ENCODE measurements at regions not wholly inside any gene's neighbourhood (a gene's known extent, or its start where the extent isn't known, plus 50 kb on each side); places are given as distances from the start of the nearest gene placed in this dataset.

DNA sequence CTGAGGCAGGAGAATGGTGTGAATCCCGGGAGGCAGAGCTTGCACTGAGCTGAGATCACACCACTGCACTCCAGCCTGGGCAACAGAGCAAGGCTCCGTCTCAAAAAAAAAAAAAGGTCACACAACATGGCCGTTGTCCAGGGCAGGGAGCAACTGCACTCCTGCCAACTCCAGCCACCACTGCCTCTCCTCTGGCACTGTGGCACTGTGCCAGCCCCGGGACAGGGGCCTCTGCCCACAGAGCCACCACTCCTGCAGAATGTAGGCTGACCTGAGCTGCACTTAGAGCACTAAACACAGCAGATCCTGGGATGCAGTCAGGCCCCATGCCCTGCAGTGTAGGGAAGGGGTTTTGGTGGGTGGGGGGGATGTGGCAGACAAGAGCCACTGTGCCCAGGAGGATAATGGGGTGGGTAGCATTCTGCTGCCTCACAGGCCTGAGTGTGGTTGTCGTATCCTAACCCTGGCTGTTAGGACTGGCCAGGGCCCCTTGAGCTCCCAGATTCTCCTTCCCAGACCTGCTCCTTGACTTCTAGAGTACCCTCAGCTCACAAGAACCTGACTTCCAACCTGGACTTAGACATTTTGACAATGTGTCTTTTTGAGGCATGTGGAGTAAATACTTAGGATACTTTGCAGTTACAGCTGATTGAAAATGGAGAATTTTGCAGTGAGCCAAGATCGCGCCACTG is 69.4 kb upstream of the SH3RF3 start:
- Histone ChIP-seq H3K9me3 (replicated peaks; ENCODE audit: control insufficient read depth, insufficient read depth, low read length) (no peaks in the 10 kb centered on the region), H3K27ac (ENCODE audit: insufficient read depth, low read depth, low read length) (no peak overlapping the region), H3K27me3 (ENCODE audit: control insufficient read depth in 2 of 2, insufficient read depth in 2 of 2, low read length in 2 of 2) (peaks cover 20 to 23% of the 10 kb centered on the region in 2 experiments), H3K4me3 (replicated peaks in 1 of 3; ENCODE audit: insufficient read depth in 1 of 3, low read depth in 1 of 3, low read length in 3 of 3) (no peak overlapping the region), H3K4me1 (ENCODE audit: control insufficient read depth, extremely low read depth, insufficient read depth, low read length) (no peaks in the 10 kb centered on the region), H3K4me2 (ENCODE audit: insufficient read depth, low read length) (no peak overlapping the region), H3K36me3 (ENCODE audit: control insufficient read depth in 2 of 2, extremely low read depth in 1 of 2, insufficient read depth in 2 of 2, low read length in 2 of 2) (no peaks in the 10 kb centered on the region), H3K9ac (replicated peaks; ENCODE audit: extremely low read depth, insufficient read depth, low read length) (no peak overlapping the region), H3K79me2 (ENCODE audit: control insufficient read depth, insufficient read depth, low read length) (no peaks in the 10 kb centered on the region), H3K9me1 (replicated peaks; ENCODE audit: control insufficient read depth, extremely low read depth, insufficient read depth, low read length) (no peaks in the 10 kb centered on the region), H2AFZ (ENCODE audit: low read depth, low read length) (no peak overlapping the region), H4K20me1 (replicated peaks; ENCODE audit: control insufficient read depth, extremely low read depth, insufficient read depth, low read length) (no peaks in the 10 kb centered on the region)
- POLR2A ChIA-PET, result no interaction called here
- dilution Hi-C loops (cut with MboI; ENCODE audit: extremely low pct_ligation_motif_present, low sequenced_read_pairs), result no loop called here
- DNase-seq (ENCODE audit: low read depth, low spot score) (no peak), FAIRE-seq (no peak)
- no TSS peak for BruUV-seq (replicated peaks)
- CTCF ChIA-PET, result interaction anchor here (1.0 to 1.2 kb wide), 2 partner anchors 11 to 451 kb away, joined by 3 read pairs; no protein-coding TSS in a partner anchor
- TF ChIP-seq, protein P1, sequence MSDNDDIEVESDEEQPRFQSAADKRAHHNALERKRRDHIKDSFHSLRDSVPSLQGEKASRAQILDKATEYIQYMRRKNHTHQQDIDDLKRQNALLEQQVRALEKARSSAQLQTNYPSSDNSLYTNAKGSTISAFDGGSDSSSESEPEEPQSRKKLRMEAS (IDR thresholded peaks at IDR 0.05; ENCODE audit: insufficient read depth, insufficient read length), result no peak
- TF ChIP-seq POLR2AphosphoS5 (IDR thresholded peaks at IDR 0.05; ENCODE audit: insufficient read depth, low read depth, low read length), result no peak
- no peak for TF ChIP-seq FOS (IDR thresholded peaks at IDR 0.05; ENCODE audit: borderline replicate concordance, insufficient read depth, low read length)
- TF ChIP-seq EZH2 (IDR thresholded peaks at IDR 0.05; ENCODE audit: borderline replicate concordance, low read depth, low read length, severe bottlenecking), result no peak
- no peak for TF ChIP-seq MYC (IDR thresholded peaks at IDR 0.05; ENCODE audit: low read depth, low read length)
- no peak for TF ChIP-seq POLR2A (IDR thresholded peaks at IDR 0.05; ENCODE audit: low read depth, low read length)
- TF ChIP-seq, protein P2, sequence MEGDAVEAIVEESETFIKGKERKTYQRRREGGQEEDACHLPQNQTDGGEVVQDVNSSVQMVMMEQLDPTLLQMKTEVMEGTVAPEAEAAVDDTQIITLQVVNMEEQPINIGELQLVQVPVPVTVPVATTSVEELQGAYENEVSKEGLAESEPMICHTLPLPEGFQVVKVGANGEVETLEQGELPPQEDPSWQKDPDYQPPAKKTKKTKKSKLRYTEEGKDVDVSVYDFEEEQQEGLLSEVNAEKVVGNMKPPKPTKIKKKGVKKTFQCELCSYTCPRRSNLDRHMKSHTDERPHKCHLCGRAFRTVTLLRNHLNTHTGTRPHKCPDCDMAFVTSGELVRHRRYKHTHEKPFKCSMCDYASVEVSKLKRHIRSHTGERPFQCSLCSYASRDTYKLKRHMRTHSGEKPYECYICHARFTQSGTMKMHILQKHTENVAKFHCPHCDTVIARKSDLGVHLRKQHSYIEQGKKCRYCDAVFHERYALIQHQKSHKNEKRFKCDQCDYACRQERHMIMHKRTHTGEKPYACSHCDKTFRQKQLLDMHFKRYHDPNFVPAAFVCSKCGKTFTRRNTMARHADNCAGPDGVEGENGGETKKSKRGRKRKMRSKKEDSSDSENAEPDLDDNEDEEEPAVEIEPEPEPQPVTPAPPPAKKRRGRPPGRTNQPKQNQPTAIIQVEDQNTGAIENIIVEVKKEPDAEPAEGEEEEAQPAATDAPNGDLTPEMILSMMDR (IDR thresholded peaks at IDR 0.05; ENCODE audit: extremely low read depth in 1 of 2, insufficient read depth in 1 of 2, low read depth in 1 of 2, low read length in 2 of 2), result no peak
- TF ChIP-seq GATA2 (IDR thresholded peaks at IDR 0.05; ENCODE audit: insufficient read depth, insufficient read length, low read depth, low read length), result no peak
- no peak for TF ChIP-seq JUN (IDR thresholded peaks at IDR 0.05; ENCODE audit: borderline replicate concordance, insufficient read depth, insufficient read length, low read depth)
- intact Hi-C loops (cut with micrococcal nuclease), result no loop called here
